ENCODE measurements at regions not wholly inside any gene's neighbourhood (a gene's known extent, or its start where the extent isn't known, plus 50 kb on each side); places are given as distances from the start of the nearest gene placed in this dataset.
A peak's percentile ranks its signal among the peaks of the same experiment; 100 is the strongest.
"Not testable (repeated sequence)": the region's sequence is repeated elsewhere in the genome, so short reads cannot be mapped to it uniquely, and the experiment has no call there.

- not testable (repeated sequence) for DNase-seq
These were observed 54.8 kb upstream of the FAM90A1 start for GRCh38 chr12:8282181-8282580.

- not testable (repeated sequence) for DNase-seq
These were observed 58.3 kb upstream of the FAM90A1 start for GRCh38 chr12:8285681-8286080.

- not testable (repeated sequence) for DNase-seq
These were observed 64.3 kb upstream of the FAM90A1 start for GRCh38 chr12:8291764-8292163.

GRCh38 chr12:8294662-8295061 lies 67.2 kb upstream of the FAM90A1 start:
- DNase-seq = not testable (repeated sequence)

GRCh38 chr12:8308611-8309010 lies 81.2 kb upstream of the FAM90A1 start:
- DNase-seq = not testable (repeated sequence)

- DNase-seq = not testable (repeated sequence)
These were observed 88.6 kb upstream of the FAM90A1 start for GRCh38 chr12:8315997-8316396.

GRCh38 chr12:8317675-8318074 lies 90.3 kb upstream of the FAM90A1 start:
- DNase-seq = not testable (repeated sequence)

- peak; percentile 70 for DNase-seq
These were observed 92.9 kb upstream of the FAM90A1 start for GRCh38 chr12:8320251-8320730.

- DNase-seq = not testable (repeated sequence)
These were observed 93.5 kb upstream of the FAM90A1 start for GRCh38 chr12:8320791-8321370.

GRCh38 chr12:8325145-8325839 lies 97.9 kb upstream of the FAM90A1 start:
- not testable (repeated sequence) for DNase-seq

GRCh38 chr12:8328835-8329234 lies 101.4 kb upstream of the FAM90A1 start:
- DNase-seq = not testable (repeated sequence)

GRCh38 chr12:8332373-8332772 lies 105.0 kb upstream of the FAM90A1 start:
- not testable (repeated sequence) for DNase-seq

- not testable (repeated sequence) for DNase-seq
These were observed 104.7 kb upstream of the CLEC6A start for GRCh38 chr12:8351073-8351472.

- not testable (repeated sequence) for DNase-seq
These were observed 101.0 kb upstream of the CLEC6A start for GRCh38 chr12:8354741-8355140.

- DNase-seq = not testable (repeated sequence)
These were observed 100.2 kb upstream of the CLEC6A start for GRCh38 chr12:8355531-8355930.

- DNase-seq = not testable (repeated sequence)
These were observed 82.0 kb upstream of the CLEC6A start for GRCh38 chr12:8373744-8374143.

- DNase-seq = not testable (repeated sequence)
These were observed 80.6 kb upstream of the CLEC6A start for GRCh38 chr12:8375122-8375521.

- not testable (repeated sequence) for DNase-seq
These were observed 78.0 kb upstream of the CLEC6A start for GRCh38 chr12:8377756-8378155.

- DNase-seq = not testable (repeated sequence)
These were observed 73.2 kb upstream of the CLEC6A start for GRCh38 chr12:8382556-8382955.

- DNase-seq = not testable (repeated sequence)
These were observed 71.1 kb upstream of the CLEC6A start for GRCh38 chr12:8384686-8385085.

- not testable (repeated sequence) for DNase-seq
These were observed 70.3 kb upstream of the CLEC6A start for GRCh38 chr12:8385431-8385830.

GRCh38 chr12:8386661-8387060 lies 69.1 kb upstream of the CLEC6A start:
- DNase-seq = not testable (repeated sequence)

GRCh38 chr12:8389296-8389695 lies 66.5 kb upstream of the CLEC6A start:
- DNase-seq = not testable (repeated sequence)

Data from activated CD4-positive, alpha-beta T cell treated with anti-CD3 and anti-CD28 coated beads, Interleukin-2, amount 50 U/mL, for 16 hours (primary cell).